HL-60/S4 treated with phorbol 12-myristate 13-acetate at 8.2 ng/mL for 4 days and 3 days (cell line): ENCODE measurements at regions not wholly inside any gene's neighbourhood (a gene's known extent, or its start where the extent isn't known, plus 50 kb on each side); places are given as distances from the start of the nearest gene placed in this dataset.
"Not testable (repeated sequence)": the region's sequence is repeated elsewhere in the genome, so short reads cannot be mapped to it uniquely, and the experiment has no call there.

Experiments used
- in situ Hi-C: fragments of 300-500 bp; cut with MboI; formaldehyde crosslinking; loops from 2 replicates; pipeline ENCODE4 v1.15.0; 2022; ENCODE audit warnings: low sequenced_read_pairs

- in situ Hi-C loops, result no loop called here
Observed at GRCh38 chr6:56752009-56752408, 109.3 kb upstream of the DST start.

DNA sequence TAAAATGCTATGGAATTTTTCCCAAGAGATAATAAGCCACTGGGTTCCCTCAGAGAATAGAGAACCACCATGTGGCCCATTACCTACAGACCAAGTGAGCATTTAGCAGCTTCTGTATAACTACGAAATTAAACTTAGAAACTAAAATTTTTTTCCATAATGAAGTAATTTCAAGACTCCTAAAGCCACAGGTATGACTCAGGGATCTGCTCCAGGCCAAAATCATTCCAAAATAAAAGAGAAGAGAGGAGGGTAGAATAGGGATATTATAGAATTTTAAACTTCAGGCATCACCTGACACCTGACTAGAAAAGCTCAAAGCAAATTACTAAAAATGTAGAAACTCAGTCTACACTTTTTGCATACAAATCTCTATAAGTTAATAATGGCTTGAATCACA is 108.9 kb upstream of the DST start:
- in situ Hi-C loops, result no loop called here

DNA sequence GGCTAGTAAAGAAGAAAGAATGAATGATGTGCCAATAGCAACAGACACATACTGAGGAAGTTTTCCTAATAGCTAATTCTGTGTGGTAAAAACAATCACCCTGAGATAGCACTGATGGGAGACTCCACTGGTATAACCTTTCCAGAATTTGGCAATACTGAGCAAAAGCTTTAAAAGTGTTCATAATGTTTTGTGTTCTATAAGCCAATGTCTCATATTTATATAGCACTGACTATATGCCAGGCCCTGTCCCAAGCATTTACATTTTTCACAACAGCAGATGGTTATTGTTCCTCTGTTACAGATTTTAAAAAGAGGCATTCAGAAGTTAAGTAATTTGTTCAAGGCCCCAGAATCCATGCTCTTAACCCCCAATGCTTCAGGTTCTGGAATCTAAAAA is 108.0 kb upstream of the DST start:
- in situ Hi-C loops, result no loop called here

DNA sequence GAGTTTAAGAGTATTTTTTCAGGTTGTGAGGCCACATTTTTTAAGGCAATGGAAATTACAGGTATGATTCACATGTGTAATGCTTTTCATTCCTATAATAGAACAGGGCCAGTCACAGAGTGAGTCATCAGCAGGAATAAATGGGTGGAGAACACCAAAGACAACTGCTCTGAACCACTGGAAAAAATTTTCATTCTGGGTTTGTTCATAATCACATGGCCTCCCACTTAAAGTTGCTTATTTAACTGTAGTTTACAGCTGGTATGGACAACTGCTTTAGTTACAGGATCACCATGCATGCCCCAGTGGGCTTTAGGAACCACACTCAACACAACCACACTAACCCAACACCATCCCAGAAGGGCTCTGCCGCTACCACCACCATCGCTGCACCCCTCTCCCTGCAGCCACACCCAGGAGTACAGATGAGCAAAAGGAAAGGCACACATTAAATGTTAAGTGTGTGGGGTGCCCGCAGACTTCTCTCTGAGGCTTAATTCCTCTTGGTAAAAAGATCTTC is 107.0 kb upstream of the DST start:
- in situ Hi-C loops, result no loop called here

DNA sequence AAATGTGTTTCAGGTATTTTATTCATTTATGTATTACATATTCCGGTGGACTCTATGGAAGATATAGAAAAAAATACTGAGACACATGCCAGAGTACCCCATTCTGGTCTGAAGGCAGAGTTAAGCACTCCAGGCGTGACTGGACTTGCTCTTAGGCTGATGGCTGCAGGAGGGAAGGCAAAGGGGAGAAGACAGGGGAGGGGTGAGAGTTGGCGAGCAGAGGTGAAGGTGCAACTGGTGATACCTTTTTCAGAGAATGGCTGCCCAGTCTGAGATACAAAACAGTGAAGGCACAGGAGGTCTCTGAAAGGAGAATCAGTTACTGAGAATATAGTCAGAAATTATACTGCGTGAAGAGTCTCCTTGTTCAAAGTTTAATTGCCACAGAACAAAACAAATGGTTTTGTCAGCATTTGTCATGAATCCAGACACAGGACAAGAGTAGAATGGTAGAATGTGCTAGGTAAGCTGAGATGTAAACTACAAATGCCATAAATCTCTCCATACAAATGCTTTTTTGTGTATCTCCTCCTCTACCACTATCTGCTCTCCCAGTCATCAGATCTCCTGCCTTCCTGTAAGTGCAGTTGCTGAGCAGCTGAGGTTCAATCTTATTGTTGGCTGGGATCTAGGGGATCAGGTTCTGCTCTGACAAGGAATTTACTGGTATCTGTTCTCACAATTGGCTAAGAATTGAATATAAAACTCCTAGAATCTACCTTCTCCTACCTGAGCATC is 104.2 kb upstream of the DST start:
- in situ Hi-C loops, result no loop called here

DNA sequence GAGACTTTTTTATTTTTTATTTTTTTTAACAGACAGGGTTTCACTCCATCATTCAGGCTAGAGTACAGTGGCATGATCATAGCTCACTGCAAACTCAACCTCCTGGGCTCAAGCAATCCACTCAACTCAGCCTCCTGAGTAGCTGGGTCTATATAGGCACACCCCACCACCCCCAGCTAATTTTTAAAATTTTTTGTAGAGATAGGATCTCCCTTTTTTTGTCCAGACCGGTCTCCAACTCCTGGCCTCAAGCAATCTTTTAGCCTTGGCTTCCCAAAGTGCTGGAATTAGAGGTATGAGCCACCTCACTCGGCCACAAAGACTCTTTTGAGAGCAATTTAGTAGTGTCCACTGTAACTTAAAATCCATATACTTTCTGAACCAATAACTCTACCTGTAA is 103.3 kb upstream of the DST start:
- in situ Hi-C loops, result no loop called here

- in situ Hi-C loops, result no loop called here
Observed at GRCh38 chr6:56745081-56745480, 102.4 kb upstream of the DST start.

DNA sequence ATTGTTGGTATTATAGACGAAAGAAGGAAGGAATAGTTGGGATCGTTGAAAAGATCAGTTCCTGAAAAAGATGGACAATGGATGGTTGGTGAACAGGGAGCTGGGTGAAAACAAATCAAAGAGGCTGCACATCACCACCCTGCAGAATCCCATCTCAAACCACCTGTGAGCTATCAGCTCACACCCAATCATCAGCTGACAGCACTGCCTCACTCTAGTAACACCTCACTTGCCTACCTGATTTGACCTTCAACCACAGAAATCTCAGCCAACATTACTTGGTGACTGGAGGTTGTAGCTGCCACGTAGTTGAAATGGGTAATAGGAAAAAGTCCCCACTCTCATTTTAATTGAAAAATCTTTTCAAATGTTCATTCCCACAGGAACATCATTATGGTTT is 101.8 kb upstream of the DST start:
- in situ Hi-C loops, result no loop called here

DNA sequence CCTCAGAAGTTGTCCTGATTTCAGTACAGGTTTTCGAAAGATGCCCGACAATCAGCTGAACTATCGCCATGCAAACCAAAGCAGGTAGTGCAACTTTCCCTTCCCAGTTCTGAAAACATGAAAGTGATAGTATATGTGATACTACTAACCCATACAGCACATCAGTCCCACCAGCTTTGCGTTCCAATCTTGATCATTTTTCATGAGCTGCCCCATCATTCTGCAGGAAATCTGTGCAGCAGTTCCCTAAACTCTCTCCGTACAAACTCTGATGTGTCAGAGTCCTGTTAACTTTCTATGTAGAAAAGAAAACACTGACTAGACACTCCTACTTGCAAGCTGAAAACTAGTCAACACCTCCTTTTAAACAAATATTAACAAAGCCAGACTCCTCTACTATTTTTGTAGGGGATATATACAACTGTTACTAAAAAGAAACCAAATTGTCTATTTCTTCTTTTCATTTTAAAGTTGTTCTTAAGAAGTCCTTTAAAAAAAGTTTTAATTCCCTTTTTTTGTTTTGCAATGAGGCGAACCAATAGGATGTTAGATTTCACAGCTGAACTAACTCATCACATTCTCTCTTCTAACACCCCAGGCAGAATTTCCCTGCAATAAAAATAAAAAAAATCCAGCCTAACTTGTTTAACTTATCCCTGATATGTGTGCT is 99.6 kb upstream of the DST start:
- in situ Hi-C loops, result no loop called here

GRCh38 chr6:56741472-56741871 is 98.8 kb upstream of the DST start:
- in situ Hi-C loops, result no loop called here

DNA sequence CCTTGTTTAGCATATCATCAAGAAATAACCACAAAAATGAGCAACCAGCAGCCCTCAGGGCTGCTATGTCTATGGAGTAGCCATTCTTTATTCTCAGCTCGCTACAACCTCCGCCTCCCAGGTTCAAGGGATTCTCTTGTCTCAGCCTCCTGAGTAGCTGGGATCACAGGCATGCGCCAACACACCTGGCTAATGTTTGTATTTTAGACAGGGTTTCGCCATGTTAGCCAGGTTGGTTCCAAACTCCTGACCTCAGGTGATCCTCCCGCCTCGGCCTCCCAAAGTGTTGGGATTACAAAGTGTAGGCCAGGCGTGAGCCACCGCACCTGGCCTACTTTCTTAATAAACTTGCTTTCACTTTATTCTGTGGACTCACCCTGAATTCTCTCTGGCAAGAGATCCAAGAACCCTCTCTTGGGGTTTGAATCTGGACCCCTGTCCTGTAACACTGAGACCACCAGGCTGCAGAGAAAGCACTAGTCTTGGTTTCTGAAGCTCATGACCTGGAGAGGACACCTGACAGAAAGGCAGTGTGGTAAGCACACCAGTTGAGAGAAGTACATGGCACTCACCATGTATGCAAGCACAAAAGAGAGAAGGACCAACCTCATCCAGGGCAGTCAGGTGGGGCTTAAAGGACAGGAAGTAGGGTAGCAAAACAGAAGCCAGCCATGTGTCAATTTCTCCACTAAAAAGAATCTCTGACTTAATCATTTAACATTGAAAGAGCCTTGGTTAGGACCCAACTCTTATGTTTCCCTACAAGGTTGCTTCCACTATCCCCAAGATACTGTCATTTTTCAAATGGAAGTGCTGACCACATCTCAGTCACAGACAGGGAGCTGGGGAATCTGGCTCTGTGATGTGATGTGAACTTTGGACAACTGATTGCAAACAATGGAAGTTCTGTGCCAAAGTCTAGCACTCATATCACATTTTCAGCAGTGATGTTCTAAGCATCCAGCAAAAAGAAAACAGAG is 97.4 kb upstream of the DST start:
- in situ Hi-C loops, result no loop called here

DNA sequence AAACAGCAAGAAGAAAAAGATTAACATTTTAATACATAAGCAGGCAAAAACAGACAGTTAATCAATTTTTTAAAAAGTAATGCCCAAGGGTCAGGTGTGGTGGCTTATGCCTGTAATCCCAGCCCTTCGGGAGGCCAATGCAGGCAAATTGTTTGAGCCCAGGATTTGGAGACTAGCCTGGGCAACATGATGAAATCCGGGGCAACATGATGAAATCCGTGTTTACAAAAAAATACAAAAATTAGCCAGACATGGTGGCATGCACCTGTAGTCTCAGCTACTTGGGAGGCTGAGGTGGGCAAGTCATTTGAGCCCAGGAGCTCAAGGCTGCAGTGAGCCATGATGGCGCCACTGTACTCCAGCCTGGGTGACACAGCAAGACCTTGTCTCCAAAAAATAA is 94.1 kb upstream of the DST start:
- in situ Hi-C loops, result no loop called here

- in situ Hi-C loops, result no loop called here
Observed at GRCh38 chr6:56734335-56734734, 91.6 kb upstream of the DST start.

- in situ Hi-C loops, result no loop called here
Observed at GRCh38 chr6:56733211-56733697, 90.6 kb upstream of the DST start.

GRCh38 chr6:56732517-56732916 is 89.8 kb upstream of the DST start:
- in situ Hi-C loops, result no loop called here

GRCh38 chr6:56730663-56731529 is 88.2 kb upstream of the DST start:
- in situ Hi-C loops, result no loop called here

DNA sequence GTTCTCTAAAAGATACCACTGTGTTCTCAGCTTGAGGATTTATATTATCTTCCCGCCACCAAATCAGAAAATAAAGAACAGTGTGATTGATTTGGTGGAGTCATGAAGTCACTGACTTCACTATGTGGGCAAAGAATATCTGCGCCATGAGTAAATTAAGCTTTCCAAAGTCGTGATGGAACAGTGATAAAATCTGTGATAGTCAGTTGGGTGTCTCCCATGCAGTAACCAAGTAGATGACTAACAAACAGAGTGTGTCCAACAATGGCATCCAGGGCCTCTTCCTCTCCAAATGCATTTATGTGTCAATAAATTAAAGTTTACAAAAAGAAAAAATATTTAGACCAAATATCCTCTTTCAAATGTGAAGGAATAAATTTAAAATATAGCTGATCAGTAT is 87.0 kb upstream of the DST start:
- in situ Hi-C loops, result no loop called here

DNA sequence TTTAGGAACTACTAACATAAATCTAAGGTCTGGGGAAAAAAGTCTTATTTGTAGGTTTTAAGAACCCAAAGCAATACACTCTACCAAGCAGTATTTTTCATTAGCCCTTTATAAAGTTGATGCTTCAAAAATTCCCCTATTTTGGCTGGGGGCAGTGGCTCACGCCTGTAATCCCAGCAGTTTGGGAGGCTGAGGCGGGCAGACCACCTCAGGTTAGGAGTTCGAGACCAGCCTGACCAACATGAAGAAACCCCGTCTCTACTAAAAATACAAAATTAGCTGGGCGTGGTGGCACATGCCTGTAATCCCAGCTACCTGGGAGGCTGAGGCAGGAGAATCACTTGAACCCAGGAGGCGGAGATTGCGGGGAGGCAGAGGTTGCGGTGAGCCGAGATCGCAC is 86.5 kb upstream of the DST start:
- in situ Hi-C loops, result not testable (repeated sequence)

- in situ Hi-C loops, result no loop called here
Observed at GRCh38 chr6:56727097-56727850, 84.6 kb upstream of the DST start.

DNA sequence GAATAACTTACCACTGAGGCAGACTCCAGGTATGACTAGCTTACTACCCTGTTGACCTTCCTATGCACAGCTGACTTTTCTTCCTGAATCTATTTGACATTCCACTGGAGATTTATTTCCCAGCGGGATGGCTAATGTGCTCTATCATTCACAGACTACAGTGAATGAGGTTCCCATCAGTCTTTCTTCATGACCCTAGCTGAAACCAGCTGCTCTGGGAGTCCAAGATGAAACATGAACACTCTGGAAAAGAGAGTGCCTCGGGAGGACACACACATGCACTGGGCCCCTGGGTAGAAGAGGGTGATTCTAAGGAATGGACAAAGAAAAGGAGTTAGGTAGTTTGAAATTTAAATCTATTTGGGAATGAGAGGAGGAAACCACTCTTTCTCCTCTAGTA is 82.6 kb upstream of the DST start:
- in situ Hi-C loops, result no loop called here
